NT2/D1 (cell line): ENCODE measurements at regions not wholly inside any gene's neighbourhood (a gene's known extent, or its start where the extent isn't known, plus 50 kb on each side); places are given as distances from the start of the nearest gene placed in this dataset.

Source experiments
- YY1 ChIP-seq: IDR thresholded peaks from 2 replicates; pipeline ENCODE4 v1.6.1; 2011; ENCODE audit not compliant: insufficient read length, insufficient read depth
- ZNF274 ChIP-seq: IDR thresholded peaks from 2 replicates; pipeline ENCODE4 v1.6.1; 2011; ENCODE audit warnings: mild to moderate bottlenecking, low read depth, low read length

GRCh38 chr16:86228713-86229112 lies 281.6 kb upstream of the FOXF1 start:
- no peak for TF ChIP-seq ZNF274
- TF ChIP-seq YY1: no peak
